ENCODE measurements at regions not wholly inside any gene's neighbourhood (a gene's known extent, or its start where the extent isn't known, plus 50 kb on each side); places are given as distances from the start of the nearest gene placed in this dataset.

GRCh38 chr1:219538886-219539285, 74.0 kb downstream of the ZC3H11B start:
- TF ChIP-seq CTCF (conservative IDR thresholded peaks at IDR 0.05), result no peak
- peaks cover 46% of the 10 kb centered on the region for H3K4me1 Mint-ChIP-seq

GRCh38 chr1:219537223-219537631, 75.7 kb downstream of the ZC3H11B start:
- H3K4me1 Mint-ChIP-seq, result peaks cover 33% of the 10 kb centered on the region
- H3K36me3 Mint-ChIP-seq (ENCODE audit: low read depth), result no peaks in the 10 kb centered on the region
- Histone ChIP-seq H3K9me3 (ENCODE audit: control insufficient read depth, low read length) (no peaks in the 10 kb centered on the region), H3K4me1 (ENCODE audit: control insufficient read depth, insufficient read depth, low read length) (peaks cover 3% of the 10 kb centered on the region), H3K36me3 (ENCODE audit: control insufficient read depth, insufficient read depth, low read length) (no peaks in the 10 kb centered on the region), H3K27ac (ENCODE audit: low read depth, low read length) (no peak overlapping the region), H3K27me3 (ENCODE audit: control insufficient read depth, insufficient read depth, low read length, poor library complexity, severe bottlenecking) (no peaks in the 10 kb centered on the region), H3K4me3 (ENCODE audit: low read length) (no peak overlapping the region), H3K9ac (ENCODE audit: extremely low read depth, low read length, poor library complexity, severe bottlenecking) (no peak overlapping the region)
- 88% methylated on average over 2 of the region's 2 CpGs; no CpG with 5 or more reads in 1 of the 2 experiments for WGBS, 2 experiments (ENCODE audit: insufficient coverage in 1 of 2, insufficient read length in 1 of 2)
- no peaks in the 10 kb centered on the region for H3K27me3 Mint-ChIP-seq (ENCODE audit: insufficient read depth)
- H3K9me3 Mint-ChIP-seq, result no peaks in the 10 kb centered on the region
- no peak for DNase-seq
- TF ChIP-seq CTCF (conservative IDR thresholded peaks at IDR 0.05), result no peak
- no peak overlapping the region for H3K27ac Mint-ChIP-seq
- H3K4me3 Mint-ChIP-seq, result no peak overlapping the region

More at GRCh38 chr1:219538886-219539285, 74.0 kb downstream of the ZC3H11B start:
- WGBS, 2 experiments (ENCODE audit: insufficient coverage in 1 of 2, insufficient read length in 1 of 2), result 100% methylated on average over 1 of the region's 1 CpG; no CpG with 5 or more reads in 1 of the 2 experiments
- Histone ChIP-seq H3K9me3 (ENCODE audit: control insufficient read depth, low read length) (no peaks in the 10 kb centered on the region), H3K4me1 (ENCODE audit: control insufficient read depth, insufficient read depth, low read length) (peaks cover 8% of the 10 kb centered on the region), H3K4me3 (ENCODE audit: low read length) (no peak overlapping the region), H3K27ac (ENCODE audit: low read depth, low read length) (no peak overlapping the region), H3K27me3 (ENCODE audit: control insufficient read depth, insufficient read depth, low read length, poor library complexity, severe bottlenecking) (no peaks in the 10 kb centered on the region), H3K36me3 (ENCODE audit: control insufficient read depth, insufficient read depth, low read length) (no peaks in the 10 kb centered on the region), H3K9ac (ENCODE audit: extremely low read depth, low read length, poor library complexity, severe bottlenecking) (no peak overlapping the region)
- Mint-ChIP-seq H3K9me3 (no peaks in the 10 kb centered on the region), H3K36me3 (ENCODE audit: low read depth) (no peaks in the 10 kb centered on the region), H3K27me3 (ENCODE audit: insufficient read depth) (no peaks in the 10 kb centered on the region), H3K27ac (no peak overlapping the region), H3K4me3 (no peak overlapping the region)
- DNase-seq, result no peak

- Mint-ChIP-seq H3K9me3 (no peaks in the 10 kb centered on the region), H3K27me3 (ENCODE audit: insufficient read depth) (no peaks in the 10 kb centered on the region), H3K36me3 (ENCODE audit: low read depth) (no peaks in the 10 kb centered on the region), H3K4me3 (no peak overlapping the region), H3K27ac (no peak overlapping the region), H3K4me1 (peaks cover 27% of the 10 kb centered on the region)
- no peak overlapping the region for H3K4me3 ChIP-seq (ENCODE audit: low read length)
- H3K27me3 ChIP-seq (ENCODE audit: control insufficient read depth, insufficient read depth, low read length, poor library complexity, severe bottlenecking), result no peaks in the 10 kb centered on the region
- WGBS, 2 experiments (ENCODE audit: insufficient coverage in 1 of 2, insufficient read length in 1 of 2), result 95 to 98% methylated on average over 4 of the region's 4 CpGs
- DNase-seq, result no peak
- no peak for TF ChIP-seq CTCF (conservative IDR thresholded peaks at IDR 0.05)
- peaks cover 3% of the 10 kb centered on the region for H3K4me1 ChIP-seq (ENCODE audit: control insufficient read depth, insufficient read depth, low read length)
- no peak overlapping the region for H3K27ac ChIP-seq (ENCODE audit: low read depth, low read length)
- no peak overlapping the region for H3K9ac ChIP-seq (ENCODE audit: extremely low read depth, low read length, poor library complexity, severe bottlenecking)
- no peaks in the 10 kb centered on the region for H3K9me3 ChIP-seq (ENCODE audit: control insufficient read depth, low read length)
- H3K36me3 ChIP-seq (ENCODE audit: control insufficient read depth, insufficient read depth, low read length), result no peaks in the 10 kb centered on the region
Measured at GRCh38 chr1:219536038-219536437, 76.9 kb downstream of the ZC3H11B start.
